GM10248 (cell line): ENCODE measurements at regions not wholly inside any gene's neighbourhood (a gene's known extent, or its start where the extent isn't known, plus 50 kb on each side); places are given as distances from the start of the nearest gene placed in this dataset.

Experiments used
- CTCF ChIA-PET: fragments of 300-600 bp; sonication (Branson Sonifier 250); formaldehyde crosslinking; extraction: SDS; loops from one replicate; lab custom pipeline; 2021; ENCODE audit warnings: antibody characterized with exemption; lab: Yijun Ruan, JAX
- POLR2A ChIA-PET: fragments of 350-650 bp; sonication (Branson Sonifier 250); formaldehyde crosslinking; extraction: SDS; loops from one replicate; lab custom pipeline; 2020; ENCODE audit warnings: antibody characterized with exemption; lab: Yijun Ruan, JAX
- DNase-seq: peaks from one replicate; pipeline ENCODE4 v3.0.0; 2012; ENCODE audit errors: extremely low spot score
- TF ChIP-seq, protein P1 (sequence below): IDR thresholded peaks from 2 replicates; pipeline ENCODE4 v1.5.1; 2012; ENCODE audit warnings: mild to moderate bottlenecking, low read depth; ENCODE audit errors: extremely low read depth, missing control alignments, control extremely low read depth

DNA sequence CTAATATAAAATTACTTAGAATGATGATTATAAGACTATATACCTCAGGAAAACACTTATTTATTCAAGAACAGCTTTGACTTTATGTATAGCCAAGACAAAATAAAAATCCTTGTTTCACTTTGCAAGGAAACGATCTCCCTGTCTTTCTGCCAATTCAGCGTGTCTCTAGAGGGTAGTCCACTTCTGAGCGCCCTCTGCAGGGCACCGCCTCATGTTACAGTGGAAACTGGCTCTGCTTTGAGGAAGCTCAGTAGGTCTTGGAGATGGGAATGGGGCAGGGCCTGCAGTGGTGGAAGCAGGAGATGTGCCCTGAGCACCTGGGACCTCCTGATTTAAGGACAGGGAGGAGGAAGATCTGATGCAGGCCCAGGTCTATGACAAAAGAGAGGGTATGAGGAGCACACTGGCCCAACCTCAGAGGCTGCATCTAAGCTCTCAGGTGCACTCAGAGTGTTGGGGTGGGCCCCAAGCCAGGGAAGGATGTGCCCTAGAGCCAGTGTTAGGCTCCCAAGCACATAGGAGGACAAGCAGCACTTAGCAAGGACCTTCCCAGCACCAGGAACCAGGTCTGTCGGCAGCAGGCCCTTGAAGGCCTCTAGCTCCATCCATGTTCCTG lies 481.0 kb downstream of the TNS3 start:
- POLR2A ChIA-PET = no interaction called here
- CTCF ChIA-PET = interaction anchor here (2.8 kb wide), 1 partner anchor 14 kb away, joined by 19 read pairs; no protein-coding TSS in a partner anchor
- TF ChIP-seq, protein P1, sequence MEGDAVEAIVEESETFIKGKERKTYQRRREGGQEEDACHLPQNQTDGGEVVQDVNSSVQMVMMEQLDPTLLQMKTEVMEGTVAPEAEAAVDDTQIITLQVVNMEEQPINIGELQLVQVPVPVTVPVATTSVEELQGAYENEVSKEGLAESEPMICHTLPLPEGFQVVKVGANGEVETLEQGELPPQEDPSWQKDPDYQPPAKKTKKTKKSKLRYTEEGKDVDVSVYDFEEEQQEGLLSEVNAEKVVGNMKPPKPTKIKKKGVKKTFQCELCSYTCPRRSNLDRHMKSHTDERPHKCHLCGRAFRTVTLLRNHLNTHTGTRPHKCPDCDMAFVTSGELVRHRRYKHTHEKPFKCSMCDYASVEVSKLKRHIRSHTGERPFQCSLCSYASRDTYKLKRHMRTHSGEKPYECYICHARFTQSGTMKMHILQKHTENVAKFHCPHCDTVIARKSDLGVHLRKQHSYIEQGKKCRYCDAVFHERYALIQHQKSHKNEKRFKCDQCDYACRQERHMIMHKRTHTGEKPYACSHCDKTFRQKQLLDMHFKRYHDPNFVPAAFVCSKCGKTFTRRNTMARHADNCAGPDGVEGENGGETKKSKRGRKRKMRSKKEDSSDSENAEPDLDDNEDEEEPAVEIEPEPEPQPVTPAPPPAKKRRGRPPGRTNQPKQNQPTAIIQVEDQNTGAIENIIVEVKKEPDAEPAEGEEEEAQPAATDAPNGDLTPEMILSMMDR = no peak
- no peak for DNase-seq

DNA sequence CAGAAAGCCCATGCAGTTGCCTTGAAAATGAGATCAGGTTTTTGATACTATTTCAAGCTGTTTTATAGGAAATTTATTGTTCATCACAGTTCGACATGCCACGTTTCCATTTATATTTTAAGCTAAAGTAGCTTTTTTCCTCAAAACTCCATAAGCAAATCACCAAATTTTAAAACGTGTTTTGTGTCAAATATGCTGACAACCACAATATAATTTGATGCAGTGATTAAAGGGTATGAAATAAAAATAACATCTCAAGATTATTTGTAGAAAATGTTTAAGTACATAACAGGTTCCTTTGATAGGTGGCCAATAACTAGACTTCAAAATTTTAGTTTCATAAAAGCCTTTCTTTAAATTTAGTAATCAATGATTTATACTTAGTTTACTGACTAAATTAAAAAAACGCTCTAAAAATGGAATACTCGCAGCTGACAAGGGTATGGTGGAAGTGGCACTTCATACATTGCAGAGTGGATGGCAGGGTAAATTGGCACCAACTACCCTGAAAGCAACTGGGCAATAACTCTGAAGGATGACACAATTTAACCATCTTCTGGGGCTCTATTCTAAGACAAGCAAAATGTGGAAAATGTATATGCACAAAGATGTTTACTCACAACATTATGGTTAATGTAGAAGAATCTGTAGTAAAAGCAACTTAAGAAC lies 481.6 kb downstream of the TNS3 start:
- no peak for DNase-seq
- ChIA-PET POLR2A (no interaction called here), CTCF (interaction anchor here (2.8 kb wide), 1 partner anchor 13 kb away, joined by 19 read pairs; no protein-coding TSS in a partner anchor)
- TF ChIP-seq, protein P1 = no peak

DNA sequence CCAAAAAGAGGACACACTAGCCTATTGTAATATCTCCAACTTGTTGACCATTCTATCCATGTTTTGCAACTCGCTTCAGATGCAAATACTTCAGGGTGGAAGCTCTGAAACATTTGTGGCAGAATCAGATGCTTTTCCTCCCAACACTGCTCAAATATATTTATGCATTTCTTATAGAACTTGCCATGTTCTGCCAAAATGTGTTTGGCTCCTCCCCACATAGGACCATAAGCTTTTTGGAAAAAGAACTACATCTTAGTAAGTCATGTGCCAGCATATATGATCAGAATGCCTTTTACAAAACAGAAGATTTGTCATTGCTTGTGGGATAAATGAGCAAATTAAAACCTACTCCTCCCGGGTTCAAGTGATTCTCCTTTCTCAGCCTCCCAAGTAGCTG lies 484.5 kb downstream of the TNS3 start:
- no peak for DNase-seq
- ChIA-PET POLR2A (no interaction called here), CTCF (interaction anchor here (1.2 kb wide), 1 partner anchor 9 kb away, joined by 4 read pairs; no protein-coding TSS in a partner anchor)
- TF ChIP-seq, protein P1 = no peak

DNA sequence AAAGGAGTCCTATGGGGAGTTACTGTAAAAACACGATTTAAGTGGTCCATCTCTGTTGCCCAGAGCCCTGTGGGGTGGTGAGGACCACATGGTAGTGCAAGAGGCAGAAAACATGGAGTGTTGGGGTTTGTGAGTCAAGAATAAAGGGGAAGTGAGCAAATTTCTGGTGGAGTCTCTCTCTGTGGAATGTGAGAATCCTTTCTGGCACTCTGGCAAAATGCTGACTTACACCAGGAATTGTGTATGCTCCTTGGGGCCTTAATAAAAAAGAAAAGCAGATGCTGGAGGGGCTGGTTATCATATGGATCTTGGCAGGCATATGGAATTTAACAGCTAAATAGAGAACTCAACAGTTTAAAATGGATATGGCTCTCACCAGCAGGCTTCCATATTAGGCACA lies 486.0 kb downstream of the TNS3 start:
- POLR2A ChIA-PET = no interaction called here
- TF ChIP-seq, protein P1 = no peak
- CTCF ChIA-PET = no interaction called here
- DNase-seq = no peak

DNA sequence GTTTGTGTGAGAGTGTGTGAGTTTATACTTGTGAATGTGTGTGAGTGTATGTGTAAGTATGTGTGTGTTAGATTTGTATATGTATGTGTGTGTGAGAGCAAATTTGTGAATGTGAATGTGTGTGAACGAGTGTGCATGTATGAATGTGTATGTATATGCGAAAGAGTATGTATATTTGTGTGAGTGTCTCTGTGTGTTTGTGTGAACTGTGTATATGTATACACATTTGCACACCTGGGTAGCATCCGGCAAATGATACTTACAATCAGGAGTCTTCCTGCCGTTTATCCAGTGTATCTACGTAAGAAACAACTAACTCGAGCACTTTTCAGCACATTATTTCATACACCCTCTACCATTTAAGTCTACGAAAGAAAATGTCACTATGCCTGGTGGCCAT lies 487.4 kb downstream of the TNS3 start:
- CTCF ChIA-PET = no interaction called here
- POLR2A ChIA-PET = no interaction called here
- DNase-seq = no peak
- TF ChIP-seq, protein P1 = no peak

DNA sequence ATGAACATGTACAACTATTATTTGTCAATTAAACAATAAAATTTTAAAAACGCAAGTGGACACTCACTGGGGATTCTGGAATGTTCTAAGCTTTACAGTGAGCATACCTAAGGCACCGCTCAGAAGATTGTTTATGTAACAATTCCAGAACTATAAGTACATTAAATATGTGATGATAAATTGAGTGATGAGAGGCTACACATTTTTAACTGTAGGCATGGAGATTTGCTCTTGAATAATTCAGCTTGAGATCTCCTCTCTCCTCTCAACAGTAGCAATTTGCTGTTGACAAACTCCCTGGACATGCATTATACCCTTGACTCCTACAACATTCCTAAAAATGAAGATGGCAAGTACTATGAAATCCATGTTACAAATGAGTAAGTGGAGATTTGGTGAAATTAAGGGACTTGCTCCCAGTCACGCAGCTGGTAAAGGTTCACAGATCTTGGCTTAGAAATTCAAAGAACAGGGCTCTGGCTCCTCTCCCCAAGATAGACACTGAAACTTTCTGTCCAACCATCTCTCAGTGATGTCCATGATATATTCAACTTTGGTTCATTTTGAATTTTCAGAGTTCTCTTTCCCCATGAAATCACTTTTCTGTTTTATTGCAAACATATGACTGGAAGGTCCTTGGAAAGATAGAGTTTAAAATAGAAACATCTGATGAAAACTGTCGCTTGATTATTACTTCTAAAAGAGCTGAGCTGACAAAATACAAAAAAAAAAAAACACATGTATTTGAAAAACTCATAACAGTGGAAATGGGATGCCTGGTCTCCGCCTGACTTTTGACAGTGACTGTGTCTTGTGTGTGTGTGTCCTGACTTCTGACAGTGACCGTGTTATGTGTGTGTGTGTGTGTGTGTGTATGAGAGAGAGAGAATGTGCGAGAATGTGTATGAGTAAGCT lies 488.3 kb downstream of the TNS3 start:
- CTCF ChIA-PET = interaction anchor here (1.0 to 1.3 kb wide), 3 partner anchors 10 to 1175 kb away, joined by 3 to 5 read pairs (median 4); no protein-coding TSS in a partner anchor
- TF ChIP-seq, protein P1 = no peak
- no peak for DNase-seq
- POLR2A ChIA-PET = no interaction called here
